Activated naive CD8-positive, alpha-beta T cell treated with anti-CD3 and anti-CD28 coated beads, Interleukin-2, amount 50 U/mL, for 16 hours (primary cell): ENCODE measurements at regions not wholly inside any gene's neighbourhood (a gene's known extent, or its start where the extent isn't known, plus 50 kb on each side); places are given as distances from the start of the nearest gene placed in this dataset.

Experiments
- DNase-seq: peaks from one replicate; pipeline ENCODE4 v3.0.0-alpha.2; 2020; ENCODE audit warnings: low read depth, low spot score

- DNase-seq: no peak
These were observed 472.9 kb downstream of the ARHGEF28 start for GRCh38 chr5:74098941-74099340.

- DNase-seq: no peak
These were observed 472.5 kb downstream of the ARHGEF28 start for GRCh38 chr5:74098456-74098855.

- no peak for DNase-seq
These were observed 470.3 kb downstream of the ARHGEF28 start for GRCh38 chr5:74096325-74096724.

GRCh38 chr5:74095871-74096270 lies 469.9 kb downstream of the ARHGEF28 start:
- DNase-seq: no peak

- DNase-seq: no peak
These were observed 468.7 kb downstream of the ARHGEF28 start for GRCh38 chr5:74094782-74095108.

GRCh38 chr5:74094096-74094781 lies 468.2 kb downstream of the ARHGEF28 start:
- DNase-seq: no peak

GRCh38 chr5:74093561-74093960 lies 467.6 kb downstream of the ARHGEF28 start:
- no peak for DNase-seq

GRCh38 chr5:74092766-74093165 lies 466.8 kb downstream of the ARHGEF28 start:
- DNase-seq: no peak

GRCh38 chr5:74085782-74086181 lies 459.8 kb downstream of the ARHGEF28 start:
- DNase-seq: no peak

- DNase-seq: no peak
These were observed 459.2 kb downstream of the ARHGEF28 start for GRCh38 chr5:74085186-74085585.

- no peak for DNase-seq
These were observed 457.2 kb downstream of the ARHGEF28 start for GRCh38 chr5:74083096-74083791.

- no peak for DNase-seq
These were observed 456.6 kb downstream of the ARHGEF28 start for GRCh38 chr5:74082512-74083055.

GRCh38 chr5:74081126-74081525 lies 455.1 kb downstream of the ARHGEF28 start:
- no peak for DNase-seq

GRCh38 chr5:74079971-74080556 lies 454.1 kb downstream of the ARHGEF28 start:
- no peak for DNase-seq

GRCh38 chr5:74075501-74076484 lies 449.8 kb downstream of the ARHGEF28 start:
- no peak for DNase-seq

- no peak for DNase-seq
These were observed 448.1 kb downstream of the ARHGEF28 start for GRCh38 chr5:74074111-74074510.

- DNase-seq: no peak
These were observed 447.3 kb downstream of the ARHGEF28 start for GRCh38 chr5:74073257-74073656.

GRCh38 chr5:74072646-74073045 lies 446.6 kb downstream of the ARHGEF28 start:
- no peak for DNase-seq

- no peak for DNase-seq
These were observed 444.8 kb downstream of the ARHGEF28 start for GRCh38 chr5:74070766-74071165.

GRCh38 chr5:74069741-74070140 lies 443.7 kb downstream of the ARHGEF28 start:
- no peak for DNase-seq

- DNase-seq: no peak
These were observed 441.9 kb downstream of the ARHGEF28 start for GRCh38 chr5:74067748-74068541.
